GM12891 (cell line): ENCODE measurements at regions not wholly inside any gene's neighbourhood (a gene's known extent, or its start where the extent isn't known, plus 50 kb on each side); places are given as distances from the start of the nearest gene placed in this dataset.

Experiments used
- PAX5 ChIP-seq: IDR thresholded peaks from 2 replicates; pipeline ENCODE4 v1.6.1; 2011; ENCODE audit warnings: low read length, moderate library complexity, mild to moderate bottlenecking; ENCODE audit not compliant: insufficient read depth, severe bottlenecking
- POLR2A ChIP-seq: IDR thresholded peaks from 2 replicates; pipeline ENCODE4 v1.6.1; 2011; ENCODE audit warnings: low read depth, low read length, control low read depth
- POLR2AphosphoS5 ChIP-seq: IDR thresholded peaks from 2 replicates; pipeline ENCODE4 v1.6.1; 2011; ENCODE audit warnings: low read depth, low read length, control low read depth
- POU2F2 ChIP-seq: IDR thresholded peaks from 2 replicates; pipeline ENCODE4 v1.6.1; 2011; ENCODE audit warnings: low read depth, mild to moderate bottlenecking, control low read depth, low read length, moderate library complexity
- TAF1 ChIP-seq: IDR thresholded peaks from 2 replicates; pipeline ENCODE4 v1.6.1; 2011; ENCODE audit warnings: low read depth, low read length, control low read depth

- TF ChIP-seq POLR2A (no peak), POLR2AphosphoS5 (no peak), PAX5 (no peak), TAF1 (no peak), POU2F2 (no peak)
Observed at GRCh38 chr2:236472720-236473495, 96.7 kb upstream of the ACKR3 start.
